ENCODE measurements at regions not wholly inside any gene's neighbourhood (a gene's known extent, or its start where the extent isn't known, plus 50 kb on each side); places are given as distances from the start of the nearest gene placed in this dataset.

GRCh38 chrX:23513121-23513520 lies 154.2 kb upstream of the PRDX4 start:
- no peak for TF ChIP-seq CTCF (IDR thresholded peaks at IDR 0.05)
- no peak for TF ChIP-seq POLR2A (IDR thresholded peaks at IDR 0.05)
